Neural crest cell (in vitro differentiated cells): ENCODE measurements at regions not wholly inside any gene's neighbourhood (a gene's known extent, or its start where the extent isn't known, plus 50 kb on each side); places are given as distances from the start of the nearest gene placed in this dataset.

Experiments
- DNase-seq: peaks from one replicate; pipeline ENCODE4 v3.0.0; 2021; ENCODE audit warnings: low read depth, mixed read lengths, low spot score
- H3K27ac Mint-ChIP-seq: one replicate; pipeline ENCODE4 v1.8.0; 2021; ENCODE audit warnings: mild to moderate bottlenecking, mixed read lengths; ENCODE audit not compliant: unreplicated experiment
- H3K27me3 Mint-ChIP-seq: 2 replicates; pipeline ENCODE4 v1.8.0; 2021; ENCODE audit warnings: low read depth, mild to moderate bottlenecking, mixed read lengths
- H3K36me3 Mint-ChIP-seq: 2 replicates; pipeline ENCODE4 v1.8.0; 2021; ENCODE audit warnings: low read depth, mild to moderate bottlenecking, mixed read lengths
- H3K4me1 Mint-ChIP-seq: 2 replicates; pipeline ENCODE4 v1.8.0; 2021; ENCODE audit warnings: mixed read lengths
- H3K4me3 Mint-ChIP-seq: one replicate; pipeline ENCODE4 v1.8.0; 2021; ENCODE audit warnings: mild to moderate bottlenecking, mixed read lengths
- H3K9me3 Mint-ChIP-seq: 2 replicates; pipeline ENCODE4 v1.8.0; 2021; ENCODE audit warnings: mixed read lengths
- CTCF ChIP-seq: fragments of 200-600 bp; sonication (generic); conservative IDR thresholded peaks from 2 replicates; pipeline ENCODE4 v1.5.0; 2021; ENCODE audit warnings: antibody characterized with exemption, mild to moderate bottlenecking

DNA sequence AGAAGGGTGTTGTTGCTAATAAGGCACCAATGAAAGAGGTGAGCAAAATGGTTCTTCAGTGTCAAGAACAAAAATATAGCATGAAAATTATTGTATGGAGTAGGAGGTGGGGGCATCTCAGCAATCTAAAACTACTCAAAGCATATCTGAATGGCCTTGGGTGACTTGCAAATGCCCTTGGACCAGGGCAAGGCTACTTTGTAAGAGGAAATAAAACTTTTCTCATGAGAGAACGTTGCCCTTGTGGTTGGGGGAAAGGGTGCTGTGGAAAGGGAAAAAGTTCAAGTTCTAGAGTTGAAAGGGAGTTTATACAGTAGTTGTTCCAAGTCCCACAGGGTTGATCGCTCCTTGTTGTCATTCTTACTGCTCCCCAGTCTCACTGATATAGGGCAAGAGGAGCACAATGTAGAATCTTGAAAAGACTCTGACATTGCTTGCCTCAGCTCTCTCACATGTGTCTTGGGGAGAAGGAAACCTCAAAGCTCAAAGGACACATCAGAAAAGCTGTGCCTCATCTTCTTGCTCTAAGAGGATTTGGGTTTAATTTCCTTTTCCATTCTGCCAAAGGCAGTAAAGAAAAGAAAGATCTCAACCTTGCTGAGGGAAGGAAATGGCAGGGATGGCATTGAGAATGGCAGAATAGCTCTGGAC is 270.5 kb downstream of the DUSP6 start:
- H3K4me3 Mint-ChIP-seq, result no peak overlapping the region
- no peak overlapping the region for H3K27ac Mint-ChIP-seq

GRCh38 chr12:89080793-89081465 is 271.4 kb downstream of the DUSP6 start:
- H3K36me3 Mint-ChIP-seq, result no peaks in the 10 kb centered on the region
- DNase-seq, result no peak
- H3K27ac Mint-ChIP-seq, result no peak overlapping the region
- H3K27me3 Mint-ChIP-seq, result no peaks in the 10 kb centered on the region
- peaks cover 24% of the 10 kb centered on the region for H3K4me1 Mint-ChIP-seq
- TF ChIP-seq CTCF, result no peak
- peaks cover 5% of the 10 kb centered on the region for H3K9me3 Mint-ChIP-seq
- H3K4me3 Mint-ChIP-seq, result no peak overlapping the region

More for the DNA sequence above, 270.5 kb downstream of the DUSP6 start:
- Mint-ChIP-seq H3K27me3 (no peaks in the 10 kb centered on the region), H3K36me3 (no peaks in the 10 kb centered on the region), H3K4me1 (peaks cover 24% of the 10 kb centered on the region), H3K9me3 (peaks cover 5% of the 10 kb centered on the region)
- no peak for DNase-seq
- TF ChIP-seq CTCF, result no peak

DNA sequence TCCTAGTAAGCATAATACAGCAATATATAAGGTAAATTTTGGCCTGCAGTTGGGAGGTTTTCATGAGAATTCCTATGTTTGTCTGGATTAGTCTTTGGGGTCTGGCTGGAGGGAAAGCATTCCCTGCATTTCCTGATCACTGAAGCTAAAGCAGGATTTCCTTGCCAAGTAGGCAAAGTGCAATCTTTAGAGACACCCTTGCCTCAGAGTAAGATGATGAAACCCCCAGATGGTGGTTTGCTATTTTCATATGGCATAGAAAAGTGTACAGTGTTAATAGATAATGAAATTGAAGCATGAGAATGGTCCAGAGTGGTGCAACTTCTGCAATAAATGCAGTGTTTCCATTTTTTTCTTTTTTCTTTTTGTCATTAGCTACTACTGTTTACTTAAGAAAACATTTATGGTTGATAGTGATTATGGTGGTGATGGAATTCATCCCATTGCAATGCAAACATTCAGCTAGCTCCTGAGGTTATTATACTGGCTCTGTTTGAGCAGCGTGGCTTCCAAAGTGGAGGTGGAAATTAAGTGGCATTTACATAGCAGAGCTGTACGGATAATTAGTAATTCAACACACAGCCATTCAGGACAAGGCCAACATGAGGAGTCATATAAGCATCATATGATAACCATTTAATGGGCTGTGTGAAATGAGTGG is 276.3 kb downstream of the DUSP6 start:
- H3K9me3 Mint-ChIP-seq, result peaks cover 5% of the 10 kb centered on the region
- no peak for TF ChIP-seq CTCF
- no peak overlapping the region for H3K27ac Mint-ChIP-seq

DNA sequence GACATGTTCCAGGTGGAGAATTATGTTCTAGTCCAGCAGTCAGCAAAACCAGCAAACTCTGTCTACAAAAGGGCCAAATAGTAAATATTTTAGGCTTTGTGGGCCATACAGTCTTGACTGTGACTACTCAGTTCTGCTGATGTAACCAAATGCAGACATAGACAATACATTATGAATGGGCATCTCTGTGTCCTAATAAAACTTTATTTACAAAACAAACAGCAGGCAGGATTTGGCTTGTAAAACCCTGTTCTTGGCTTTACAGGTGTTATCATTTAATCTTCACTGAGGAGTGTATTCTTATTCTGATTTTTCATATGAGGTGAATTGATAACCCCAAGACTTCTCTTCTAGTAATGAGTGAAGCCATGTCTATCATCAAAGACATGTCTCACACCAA is 278.6 kb downstream of the DUSP6 start:
- no peak overlapping the region for H3K4me3 Mint-ChIP-seq
- no peak for TF ChIP-seq CTCF
- no peak for DNase-seq
- peaks cover 10% of the 10 kb centered on the region for H3K4me1 Mint-ChIP-seq
- no peaks in the 10 kb centered on the region for H3K27me3 Mint-ChIP-seq
- H3K27ac Mint-ChIP-seq, result no peak overlapping the region
- no peaks in the 10 kb centered on the region for H3K36me3 Mint-ChIP-seq
- peaks cover 6% of the 10 kb centered on the region for H3K9me3 Mint-ChIP-seq

More for the DNA sequence above, 276.3 kb downstream of the DUSP6 start:
- Mint-ChIP-seq H3K36me3 (no peaks in the 10 kb centered on the region), H3K4me3 (no peak overlapping the region), H3K4me1 (peaks cover 15% of the 10 kb centered on the region), H3K27me3 (no peaks in the 10 kb centered on the region)
- no peak for DNase-seq

DNA sequence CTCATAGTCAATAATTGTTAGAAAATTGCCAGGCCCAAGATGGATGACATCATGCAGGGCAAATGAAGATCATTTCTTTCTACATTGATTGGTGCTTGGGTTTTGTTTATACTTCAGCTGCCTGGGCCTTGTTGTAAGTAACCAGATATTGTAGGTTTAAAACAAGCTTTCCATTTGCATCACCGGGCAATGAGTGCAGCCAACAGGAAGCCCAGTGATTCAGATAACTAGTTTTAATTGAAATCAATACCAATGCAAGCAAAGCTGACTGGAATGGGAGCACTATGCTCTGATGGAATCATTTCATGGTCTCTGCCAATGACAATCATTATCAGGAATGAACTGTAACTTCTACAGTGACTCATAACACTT is 279.3 kb downstream of the DUSP6 start:
- H3K9me3 Mint-ChIP-seq, result peaks cover 9% of the 10 kb centered on the region
- H3K27ac Mint-ChIP-seq, result no peak overlapping the region
- H3K4me1 Mint-ChIP-seq, result peaks cover 16% of the 10 kb centered on the region
- H3K27me3 Mint-ChIP-seq, result no peaks in the 10 kb centered on the region
- TF ChIP-seq CTCF, result no peak
- no peak overlapping the region for H3K4me3 Mint-ChIP-seq
- no peaks in the 10 kb centered on the region for H3K36me3 Mint-ChIP-seq
- DNase-seq, result no peak
